ENCODE measurements at regions not wholly inside any gene's neighbourhood (a gene's known extent, or its start where the extent isn't known, plus 50 kb on each side); places are given as distances from the start of the nearest gene placed in this dataset.

DNA sequence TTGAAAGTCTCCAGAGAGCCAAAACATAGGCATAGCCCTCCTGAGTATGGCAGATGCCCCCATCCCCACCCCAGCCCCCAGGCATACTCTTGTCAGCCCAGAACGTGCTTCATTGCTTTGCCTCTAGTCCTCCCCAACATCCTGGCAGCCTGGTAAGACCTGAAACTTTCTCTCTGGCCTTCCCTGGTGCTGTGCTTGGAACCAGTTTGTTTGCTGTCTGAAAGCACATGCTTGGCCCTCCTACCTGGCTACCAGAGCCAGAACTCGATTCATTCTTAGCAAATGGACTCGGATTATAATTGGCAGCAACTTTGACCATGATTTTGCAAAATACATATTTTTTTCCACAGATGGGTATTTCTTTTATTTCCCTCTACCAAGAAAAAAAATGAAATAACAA lies 248.1 kb downstream of the USP46 start:
- TF ChIP-seq, protein P1, sequence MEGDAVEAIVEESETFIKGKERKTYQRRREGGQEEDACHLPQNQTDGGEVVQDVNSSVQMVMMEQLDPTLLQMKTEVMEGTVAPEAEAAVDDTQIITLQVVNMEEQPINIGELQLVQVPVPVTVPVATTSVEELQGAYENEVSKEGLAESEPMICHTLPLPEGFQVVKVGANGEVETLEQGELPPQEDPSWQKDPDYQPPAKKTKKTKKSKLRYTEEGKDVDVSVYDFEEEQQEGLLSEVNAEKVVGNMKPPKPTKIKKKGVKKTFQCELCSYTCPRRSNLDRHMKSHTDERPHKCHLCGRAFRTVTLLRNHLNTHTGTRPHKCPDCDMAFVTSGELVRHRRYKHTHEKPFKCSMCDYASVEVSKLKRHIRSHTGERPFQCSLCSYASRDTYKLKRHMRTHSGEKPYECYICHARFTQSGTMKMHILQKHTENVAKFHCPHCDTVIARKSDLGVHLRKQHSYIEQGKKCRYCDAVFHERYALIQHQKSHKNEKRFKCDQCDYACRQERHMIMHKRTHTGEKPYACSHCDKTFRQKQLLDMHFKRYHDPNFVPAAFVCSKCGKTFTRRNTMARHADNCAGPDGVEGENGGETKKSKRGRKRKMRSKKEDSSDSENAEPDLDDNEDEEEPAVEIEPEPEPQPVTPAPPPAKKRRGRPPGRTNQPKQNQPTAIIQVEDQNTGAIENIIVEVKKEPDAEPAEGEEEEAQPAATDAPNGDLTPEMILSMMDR (IDR thresholded peaks at IDR 0.05): no peak
- TF ChIP-seq POLR2A (IDR thresholded peaks at IDR 0.05): no peak
